Activated effector memory CD4-positive, alpha-beta T cell treated with anti-CD3 and anti-CD28 coated beads, Interleukin-2, amount 50 U/mL, for 16 hours (primary cell): ENCODE measurements at regions not wholly inside any gene's neighbourhood (a gene's known extent, or its start where the extent isn't known, plus 50 kb on each side); places are given as distances from the start of the nearest gene placed in this dataset.

Experiments used
- DNase-seq: peaks from one replicate; pipeline ENCODE4 v3.0.0-alpha.2; 2020

GRCh38 chr13:40496035-40496810 lies 170.2 kb downstream of the FOXO1 start:
- DNase-seq: no peak

DNA sequence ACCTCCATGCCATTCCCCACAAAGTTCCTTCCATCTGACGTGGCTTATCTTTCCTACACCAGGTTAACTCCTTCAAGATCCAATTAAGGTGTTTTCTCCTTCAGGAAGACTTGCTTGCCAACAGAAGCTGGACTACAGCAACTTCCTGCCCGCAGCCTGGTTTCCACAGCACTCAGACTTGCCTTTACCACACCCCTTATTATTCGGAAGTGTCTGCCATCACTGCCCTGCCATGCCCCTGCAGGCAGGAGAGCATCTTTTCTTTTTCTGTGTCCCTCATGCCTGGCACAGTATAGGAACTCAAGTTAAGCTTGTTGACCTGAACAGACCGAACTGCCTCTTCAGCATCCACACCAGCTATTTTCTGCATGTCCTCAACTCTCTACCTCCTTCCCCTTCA lies 168.0 kb downstream of the FOXO1 start:
- DNase-seq: no peak

GRCh38 chr13:40502236-40502635 lies 164.2 kb downstream of the FOXO1 start:
- no peak for DNase-seq

GRCh38 chr13:40503011-40503410 lies 163.4 kb downstream of the FOXO1 start:
- no peak for DNase-seq

GRCh38 chr13:40503966-40504591 lies 162.4 kb downstream of the FOXO1 start:
- DNase-seq: no peak

- no peak for DNase-seq
Measured at GRCh38 chr13:40504641-40505040, 161.8 kb downstream of the FOXO1 start.

DNA sequence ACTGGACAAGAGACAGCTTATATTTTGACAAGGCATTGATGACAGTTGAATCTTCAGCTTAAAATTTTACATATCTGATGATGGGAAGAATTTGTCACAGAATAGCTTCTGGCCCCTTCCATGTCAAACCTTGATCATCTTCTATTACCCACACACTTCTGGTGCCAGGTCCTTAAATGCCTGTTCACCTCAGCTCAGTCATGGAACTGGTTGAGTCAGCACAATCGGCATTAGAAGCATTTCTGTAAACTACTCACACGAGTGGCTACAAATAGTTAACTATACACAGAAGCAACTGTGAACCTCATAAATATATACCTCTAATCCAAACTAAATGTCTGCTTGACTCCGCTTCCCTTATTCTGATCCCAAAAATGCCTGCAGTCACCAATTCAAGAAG lies 161.2 kb downstream of the FOXO1 start:
- DNase-seq: no peak
